ENCODE measurements at regions not wholly inside any gene's neighbourhood (a gene's known extent, or its start where the extent isn't known, plus 50 kb on each side); places are given as distances from the start of the nearest gene placed in this dataset.

- WGBS, result 100% methylated on average over 4 of the region's 11 CpGs
- Histone ChIP-seq H3K9me3 (no peaks in the 10 kb centered on the region), H3K4me1 (no peaks in the 10 kb centered on the region), H3K27ac (no peak overlapping the region), H3K27me3 (no peaks in the 10 kb centered on the region), H3K4me3 (no peak overlapping the region), H3K36me3 (no peaks in the 10 kb centered on the region)
- DNase-seq (ENCODE audit: low spot score in 2 of 2), result no peak
- TF ChIP-seq EP300 (IDR thresholded peaks at IDR 0.05) (no peak), POLR2A (IDR thresholded peaks at IDR 0.05) (no peak), POLR2AphosphoS5 (IDR thresholded peaks at IDR 0.05) (no peak), CTCF (IDR thresholded peaks at IDR 0.05) (no peak)
Measured at GRCh38 chr14:96958057-96958456, 160.9 kb downstream of the VRK1 start.

- 0% methylated on average over 1 of the region's 1 CpG for WGBS
- H3K4me3 ChIP-seq, result no peak overlapping the region
- DNase-seq (ENCODE audit: low spot score in 2 of 2), result no peak
- no peaks in the 10 kb centered on the region for H3K4me1 ChIP-seq
- TF ChIP-seq CTCF (IDR thresholded peaks at IDR 0.05) (no peak), EP300 (IDR thresholded peaks at IDR 0.05) (no peak), POLR2AphosphoS5 (IDR thresholded peaks at IDR 0.05) (no peak), POLR2A (IDR thresholded peaks at IDR 0.05) (no peak)
- no peaks in the 10 kb centered on the region for H3K36me3 ChIP-seq
- H3K9me3 ChIP-seq, result no peaks in the 10 kb centered on the region
- no peak overlapping the region for H3K27ac ChIP-seq
- no peaks in the 10 kb centered on the region for H3K27me3 ChIP-seq
Measured at GRCh38 chr14:96959992-96960391, 162.8 kb downstream of the VRK1 start.

DNA sequence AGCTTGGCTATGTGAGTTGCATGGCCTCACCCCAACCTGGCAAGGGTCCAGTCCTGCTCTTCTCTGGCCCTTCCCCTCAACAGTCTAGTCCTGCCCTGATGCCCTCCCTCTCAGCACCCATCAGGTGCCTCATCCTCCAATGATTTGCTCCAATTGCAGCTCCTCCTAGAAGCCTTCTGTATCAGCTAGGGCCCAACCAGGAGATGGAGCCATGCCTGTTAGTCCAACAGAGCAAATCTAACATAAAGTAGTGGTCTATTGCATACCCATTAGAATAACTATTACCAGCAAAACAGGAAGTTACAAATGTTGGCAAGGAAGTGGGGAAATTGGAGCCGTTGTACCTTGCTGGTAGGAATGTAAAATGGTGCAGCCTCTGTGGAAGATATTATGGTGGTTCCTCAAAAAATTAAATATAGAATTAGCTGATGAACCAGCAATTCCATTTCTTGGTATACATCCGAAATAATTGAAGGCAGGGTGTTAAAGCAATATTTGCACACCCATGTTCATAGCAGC, 163.5 kb downstream of the VRK1 start:
- no peak overlapping the region for H3K4me3 ChIP-seq
- WGBS, result 60% methylated on average over 2 of the region's 2 CpGs
- H3K27ac ChIP-seq, result no peak overlapping the region
- no peaks in the 10 kb centered on the region for H3K4me1 ChIP-seq
- DNase-seq (ENCODE audit: low spot score in 2 of 2), result no peak
- no peaks in the 10 kb centered on the region for H3K27me3 ChIP-seq
- no peaks in the 10 kb centered on the region for H3K36me3 ChIP-seq
- TF ChIP-seq POLR2AphosphoS5 (IDR thresholded peaks at IDR 0.05) (no peak), CTCF (IDR thresholded peaks at IDR 0.05) (no peak), POLR2A (IDR thresholded peaks at IDR 0.05) (no peak)
- no peaks in the 10 kb centered on the region for H3K9me3 ChIP-seq

- no peak for DNase-seq (ENCODE audit: low spot score in 2 of 2)
- H3K9me3 ChIP-seq, result no peaks in the 10 kb centered on the region
- no peak overlapping the region for H3K27ac ChIP-seq
- TF ChIP-seq EP300 (IDR thresholded peaks at IDR 0.05), result no peak
- TF ChIP-seq CTCF (IDR thresholded peaks at IDR 0.05), result no peak
- TF ChIP-seq POLR2A (IDR thresholded peaks at IDR 0.05), result no peak
- no peak for TF ChIP-seq POLR2AphosphoS5 (IDR thresholded peaks at IDR 0.05)
- H3K27me3 ChIP-seq, result no peaks in the 10 kb centered on the region
- no peaks in the 10 kb centered on the region for H3K4me1 ChIP-seq
- 47% methylated on average over 2 of the region's 2 CpGs for WGBS
- no peak overlapping the region for H3K4me3 ChIP-seq
- no peaks in the 10 kb centered on the region for H3K36me3 ChIP-seq
Measured at GRCh38 chr14:96961895-96962294, 164.7 kb downstream of the VRK1 start.

GRCh38 chr14:96962337-96962736, 165.2 kb downstream of the VRK1 start:
- TF ChIP-seq EP300 (IDR thresholded peaks at IDR 0.05), result no peak
- TF ChIP-seq CTCF (IDR thresholded peaks at IDR 0.05), result no peak
- TF ChIP-seq POLR2A (IDR thresholded peaks at IDR 0.05), result no peak
- TF ChIP-seq POLR2AphosphoS5 (IDR thresholded peaks at IDR 0.05), result no peak
- Histone ChIP-seq H3K27ac (no peak overlapping the region), H3K9me3 (no peaks in the 10 kb centered on the region)

More at GRCh38 chr14:96962337-96962736, 165.2 kb downstream of the VRK1 start:
- WGBS, result 40% methylated on average over 2 of the region's 2 CpGs
- no peaks in the 10 kb centered on the region for H3K36me3 ChIP-seq
- no peaks in the 10 kb centered on the region for H3K27me3 ChIP-seq
- DNase-seq (ENCODE audit: low spot score in 2 of 2), result no peak
- no peaks in the 10 kb centered on the region for H3K4me1 ChIP-seq
- no peak overlapping the region for H3K4me3 ChIP-seq

All from suprapubic skin (tissue), 4 donors.